ENCODE measurements at regions not wholly inside any gene's neighbourhood (a gene's known extent, or its start where the extent isn't known, plus 50 kb on each side); places are given as distances from the start of the nearest gene placed in this dataset.

- H3K23me2 ChIP-seq (ENCODE audit: low read depth, low read length), result peaks cover 60% of the 10 kb centered on the region; the same call in 1 of the 2 replicates
- no peak for FAIRE-seq
Measured at GRCh38 chrY:10986655-10987054, 1459.0 kb downstream of the TSPY10 start.

More at GRCh38 chrY:10986655-10987054, 1459.0 kb downstream of the TSPY10 start:
- ChIA-PET CTCF (ENCODE audit: partially characterized antibody) (no interaction called here), POLR2A (ENCODE audit: partially characterized antibody) (no interaction called here)
- no peak overlapping the region for H2BK12ac ChIP-seq (ENCODE audit: low read depth, low read length)
- DNase-seq (ENCODE audit: low read depth in 1 of 2, low spot score in 2 of 2), result no peak
- H3K4me3 ChIP-seq (ENCODE audit: extremely low read depth in 1 of 4, insufficient read depth in 2 of 4, low read depth in 3 of 4, low read length in 4 of 4), result no peak overlapping the region
- H3K4ac ChIP-seq (replicated peaks; ENCODE audit: insufficient read length, low read depth, low read length), result no peak overlapping the region
- H3K14ac ChIP-seq (ENCODE audit: insufficient read length), result no peak overlapping the region
- no peaks in the 10 kb centered on the region for H3K79me2 ChIP-seq (ENCODE audit: control insufficient read depth in 1 of 2, insufficient read depth in 2 of 2, low read length in 2 of 2)
- H3K9ac ChIP-seq (replicated peaks in 1 of 4; ENCODE audit: extremely low read depth in 1 of 4, low read depth in 3 of 4, low read length in 3 of 4), result no peak overlapping the region
- no peak overlapping the region for H3K4me2 ChIP-seq (ENCODE audit: insufficient read depth in 1 of 2, low read depth in 2 of 2, low read length in 2 of 2)
- H2BK5ac ChIP-seq (ENCODE audit: low read depth, low read length), result no peak overlapping the region
- H3K56ac ChIP-seq (replicated peaks; ENCODE audit: insufficient read length, low read depth, low read length), result no peak overlapping the region
- no peak overlapping the region for H4K91ac ChIP-seq (replicated peaks; ENCODE audit: insufficient read length, low read length)
- H3K4me1 ChIP-seq (replicated peaks in 1 of 4; ENCODE audit: control insufficient read depth in 3 of 4, insufficient read depth in 4 of 4, low read length in 3 of 4), result no peaks in the 10 kb centered on the region
- H3K79me1 ChIP-seq (ENCODE audit: low read depth, low read length), result no peaks in the 10 kb centered on the region
- H3K23ac ChIP-seq (ENCODE audit: insufficient read length), result no peak overlapping the region
- no peak overlapping the region for H2BK20ac ChIP-seq (ENCODE audit: low read length)
- H3K36me3 ChIP-seq (ENCODE audit: control insufficient read depth in 2 of 4, insufficient read depth in 4 of 4, low read length in 3 of 4), result no peaks in the 10 kb centered on the region
- H4K8ac ChIP-seq (ENCODE audit: extremely low read depth, insufficient read depth, low read length), result no peak overlapping the region
- H3K27me3 ChIP-seq (replicated peaks in 1 of 4; ENCODE audit: control insufficient read depth in 3 of 4, extremely low read depth in 1 of 4, insufficient read depth in 3 of 4, low read length in 3 of 4), result no peaks in the 10 kb centered on the region
- H2BK120ac ChIP-seq (replicated peaks; ENCODE audit: low read depth, low read length), result no peak overlapping the region
- H4K5ac ChIP-seq (ENCODE audit: insufficient read length, low read depth, low read length), result no peak overlapping the region
- no peak overlapping the region for H2BK15ac ChIP-seq (ENCODE audit: low read length)
- H4K20me1 ChIP-seq (replicated peaks in 1 of 2; ENCODE audit: control insufficient read depth in 1 of 2, insufficient read depth in 2 of 2, low read length in 2 of 2), result no peaks in the 10 kb centered on the region
- peaks cover 24 to 84% of the 10 kb centered on the region in 2 experiments; a peak in 3 of 4 replicates for H3K9me3 ChIP-seq (ENCODE audit: insufficient read depth in 2 of 2, low read depth in 1 of 2, low read length in 1 of 2)
- 47 to 100% methylated on average over 1 to 2 of the region's 2 CpGs for WGBS, 2 experiments (ENCODE audit: extremely low coverage in 1 of 2, insufficient coverage in 1 of 2, insufficient read length in 1 of 2, insufficient replicate concordance in 2 of 2, low coverage in 1 of 2, low lambda C conversion rate in 2 of 2, missing lambda C conversion rate in 1 of 2)
- H3K18ac ChIP-seq (ENCODE audit: extremely low read depth, low read length), result no peak overlapping the region
- no peak overlapping the region for H3K27ac ChIP-seq (ENCODE audit: low read depth, low read length)
- no peak for TF ChIP-seq TAF1 (IDR thresholded peaks at IDR 0.05; ENCODE audit: low read depth, low read length)
- H2AFZ ChIP-seq (ENCODE audit: low read length), result no peak overlapping the region
- H2AK5ac ChIP-seq (ENCODE audit: low read depth, low read length), result no peak overlapping the region

Data from H1 (cell line).